ENCODE measurements at regions not wholly inside any gene's neighbourhood (a gene's known extent, or its start where the extent isn't known, plus 50 kb on each side); places are given as distances from the start of the nearest gene placed in this dataset.

GRCh38 chr1:4310396-4310923 is 343.9 kb upstream of the AJAP1 start:
- Histone ChIP-seq H3K9me3 (ENCODE audit: control insufficient read depth, insufficient read depth, low read length) (peaks cover 47% of the 10 kb centered on the region), H3K4me1 (ENCODE audit: control insufficient read depth, low read length) (peaks cover 78% of the 10 kb centered on the region), H3K79me2 (ENCODE audit: control insufficient read depth, low read length) (no peaks in the 10 kb centered on the region), H3K4me2 (ENCODE audit: low read length) (peak overlapping the region; percentile 80), H3K27ac (ENCODE audit: low read depth, low read length) (peak overlapping the region; percentile 92), H3K36me3 (ENCODE audit: control insufficient read depth, low read length) (peaks cover 27% of the 10 kb centered on the region), H3K27me3 (ENCODE audit: control insufficient read depth, low read length) (no peaks in the 10 kb centered on the region), H3F3A (ENCODE audit: control insufficient read depth, insufficient read depth) (peaks cover 20% of the 10 kb centered on the region), H3K4me3 (ENCODE audit: low read length) (peak overlapping the region; percentile 64), H4K20me1 (ENCODE audit: control insufficient read depth, insufficient read depth, low read depth, low read length) (no peaks in the 10 kb centered on the region), H3K9me2 (replicated peaks; ENCODE audit: control insufficient read depth, low read length) (no peaks in the 10 kb centered on the region)
- no peak for TF ChIP-seq EZH2phosphoT487 (IDR thresholded peaks at IDR 0.05; ENCODE audit: borderline replicate concordance, low read length)
- no peak for TF ChIP-seq CTCF (IDR thresholded peaks at IDR 0.05; ENCODE audit: low read depth, low read length, poor library complexity, severe bottlenecking)

- peaks cover 27% of the 10 kb centered on the region for H3K36me3 ChIP-seq (ENCODE audit: control insufficient read depth, low read length)
- H3F3A ChIP-seq (ENCODE audit: control insufficient read depth, insufficient read depth) = peaks cover 20% of the 10 kb centered on the region
- H3K27ac ChIP-seq (ENCODE audit: low read depth, low read length) = peak overlapping the region; percentile 92
- no peaks in the 10 kb centered on the region for H3K9me2 ChIP-seq (replicated peaks; ENCODE audit: control insufficient read depth, low read length)
- TF ChIP-seq CTCF (IDR thresholded peaks at IDR 0.05; ENCODE audit: low read depth, low read length, poor library complexity, severe bottlenecking) (no peak), EZH2phosphoT487 (IDR thresholded peaks at IDR 0.05; ENCODE audit: borderline replicate concordance, low read length) (no peak)
- peaks cover 72% of the 10 kb centered on the region for H3K4me1 ChIP-seq (ENCODE audit: control insufficient read depth, low read length)
- H4K20me1 ChIP-seq (ENCODE audit: control insufficient read depth, insufficient read depth, low read depth, low read length) = no peaks in the 10 kb centered on the region
- no peaks in the 10 kb centered on the region for H3K79me2 ChIP-seq (ENCODE audit: control insufficient read depth, low read length)
- H3K4me3 ChIP-seq (ENCODE audit: low read length) = peak overlapping the region; percentile 64
- H3K27me3 ChIP-seq (ENCODE audit: control insufficient read depth, low read length) = no peaks in the 10 kb centered on the region
- H3K4me2 ChIP-seq (ENCODE audit: low read length) = peak overlapping the region; percentile 80
- peaks cover 45% of the 10 kb centered on the region for H3K9me3 ChIP-seq (ENCODE audit: control insufficient read depth, insufficient read depth, low read length)
These were observed 342.4 kb upstream of the AJAP1 start for GRCh38 chr1:4312024-4312423.

GRCh38 chr1:4315202-4315601 is 339.2 kb upstream of the AJAP1 start:
- Histone ChIP-seq H4K20me1 (ENCODE audit: control insufficient read depth, insufficient read depth, low read depth, low read length) (no peaks in the 10 kb centered on the region), H3K36me3 (ENCODE audit: control insufficient read depth, low read length) (peaks cover 27% of the 10 kb centered on the region), H3K9me2 (replicated peaks; ENCODE audit: control insufficient read depth, low read length) (no peaks in the 10 kb centered on the region), H3F3A (ENCODE audit: control insufficient read depth, insufficient read depth) (peaks cover 20% of the 10 kb centered on the region), H3K27me3 (ENCODE audit: control insufficient read depth, low read length) (no peaks in the 10 kb centered on the region), H3K79me2 (ENCODE audit: control insufficient read depth, low read length) (no peaks in the 10 kb centered on the region), H3K27ac (ENCODE audit: low read depth, low read length) (no peak overlapping the region), H3K9me3 (ENCODE audit: control insufficient read depth, insufficient read depth, low read length) (peaks cover 45% of the 10 kb centered on the region), H3K4me2 (ENCODE audit: low read length) (no peak overlapping the region), H3K4me1 (ENCODE audit: control insufficient read depth, low read length) (peaks cover 41% of the 10 kb centered on the region), H3K4me3 (ENCODE audit: low read length) (no peak overlapping the region)
- TF ChIP-seq EZH2phosphoT487 (IDR thresholded peaks at IDR 0.05; ENCODE audit: borderline replicate concordance, low read length) (no peak), CTCF (IDR thresholded peaks at IDR 0.05; ENCODE audit: low read depth, low read length, poor library complexity, severe bottlenecking) (no peak)

Data from DOHH2 (cell line).